Kidney epithelial cell (primary cell): ENCODE measurements at regions not wholly inside any gene's neighbourhood (a gene's known extent, or its start where the extent isn't known, plus 50 kb on each side); places are given as distances from the start of the nearest gene placed in this dataset.

ENCODE experiments used
- DNase-seq: peaks from one replicate; pipeline ENCODE4 v3.0.0-alpha.2; 2010; ENCODE audit warnings: low read depth
- H3K27me3 ChIP-seq: 2 replicates; pipeline ENCODE4 v1.6.0; 2011; ENCODE audit warnings: low read length; ENCODE audit not compliant: control insufficient read depth, insufficient read depth
- H3K36me3 ChIP-seq: 2 replicates; pipeline ENCODE4 v1.5.1; 2011; ENCODE audit warnings: low read length; ENCODE audit not compliant: control insufficient read depth, insufficient read depth
- H3K4me3 ChIP-seq: 2 replicates; pipeline ENCODE4 v1.5.1; 2011; ENCODE audit warnings: low read depth, mild to moderate bottlenecking, control low read depth, low read length
- TF ChIP-seq, protein P1 (sequence below): IDR thresholded peaks from 2 replicates; pipeline ENCODE4 v1.5.1; 2011; ENCODE audit warnings: mild to moderate bottlenecking, moderate library complexity, low read length, control low read depth, inconsistent platforms; ENCODE audit not compliant: insufficient read depth, poor library complexity, severe bottlenecking

- TF ChIP-seq, protein P1, sequence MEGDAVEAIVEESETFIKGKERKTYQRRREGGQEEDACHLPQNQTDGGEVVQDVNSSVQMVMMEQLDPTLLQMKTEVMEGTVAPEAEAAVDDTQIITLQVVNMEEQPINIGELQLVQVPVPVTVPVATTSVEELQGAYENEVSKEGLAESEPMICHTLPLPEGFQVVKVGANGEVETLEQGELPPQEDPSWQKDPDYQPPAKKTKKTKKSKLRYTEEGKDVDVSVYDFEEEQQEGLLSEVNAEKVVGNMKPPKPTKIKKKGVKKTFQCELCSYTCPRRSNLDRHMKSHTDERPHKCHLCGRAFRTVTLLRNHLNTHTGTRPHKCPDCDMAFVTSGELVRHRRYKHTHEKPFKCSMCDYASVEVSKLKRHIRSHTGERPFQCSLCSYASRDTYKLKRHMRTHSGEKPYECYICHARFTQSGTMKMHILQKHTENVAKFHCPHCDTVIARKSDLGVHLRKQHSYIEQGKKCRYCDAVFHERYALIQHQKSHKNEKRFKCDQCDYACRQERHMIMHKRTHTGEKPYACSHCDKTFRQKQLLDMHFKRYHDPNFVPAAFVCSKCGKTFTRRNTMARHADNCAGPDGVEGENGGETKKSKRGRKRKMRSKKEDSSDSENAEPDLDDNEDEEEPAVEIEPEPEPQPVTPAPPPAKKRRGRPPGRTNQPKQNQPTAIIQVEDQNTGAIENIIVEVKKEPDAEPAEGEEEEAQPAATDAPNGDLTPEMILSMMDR = no peak
- Histone ChIP-seq H3K27me3 (no peaks in the 10 kb centered on the region), H3K36me3 (no peaks in the 10 kb centered on the region), H3K4me3 (no peak overlapping the region)
- no peak for DNase-seq
These were observed 204.7 kb upstream of the CTNNB1 start for GRCh38 chr3:40994611-40995010.

- Histone ChIP-seq H3K27me3 (no peaks in the 10 kb centered on the region), H3K4me3 (no peak overlapping the region), H3K36me3 (no peaks in the 10 kb centered on the region)
- no peak for DNase-seq
- TF ChIP-seq, protein P1 = no peak
These were observed 204.0 kb upstream of the CTNNB1 start for GRCh38 chr3:40995271-40995670.

DNA sequence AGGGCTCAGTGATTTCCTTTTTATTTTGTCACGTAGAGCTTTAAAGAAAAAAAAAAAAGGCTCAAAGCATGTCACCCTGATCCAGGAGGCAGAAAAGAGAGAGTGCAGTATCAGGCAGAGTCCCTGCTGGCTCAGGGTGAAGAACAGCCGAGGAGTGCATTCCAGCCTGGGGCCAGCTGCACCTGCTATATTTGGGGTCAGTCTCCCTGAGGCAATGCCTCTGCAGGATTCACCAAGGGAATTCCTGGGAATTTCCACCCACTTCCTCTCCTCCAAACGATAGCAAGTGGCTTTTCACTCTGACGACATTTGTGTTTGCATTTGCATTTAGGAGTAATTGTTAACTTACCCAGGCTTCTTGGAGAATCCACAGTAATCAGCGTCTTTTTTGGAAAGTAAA, 202.9 kb upstream of the CTNNB1 start:
- Histone ChIP-seq H3K27me3 (no peaks in the 10 kb centered on the region), H3K4me3 (no peak overlapping the region), H3K36me3 (no peaks in the 10 kb centered on the region)
- TF ChIP-seq, protein P1 = no peak
- no peak for DNase-seq

DNA sequence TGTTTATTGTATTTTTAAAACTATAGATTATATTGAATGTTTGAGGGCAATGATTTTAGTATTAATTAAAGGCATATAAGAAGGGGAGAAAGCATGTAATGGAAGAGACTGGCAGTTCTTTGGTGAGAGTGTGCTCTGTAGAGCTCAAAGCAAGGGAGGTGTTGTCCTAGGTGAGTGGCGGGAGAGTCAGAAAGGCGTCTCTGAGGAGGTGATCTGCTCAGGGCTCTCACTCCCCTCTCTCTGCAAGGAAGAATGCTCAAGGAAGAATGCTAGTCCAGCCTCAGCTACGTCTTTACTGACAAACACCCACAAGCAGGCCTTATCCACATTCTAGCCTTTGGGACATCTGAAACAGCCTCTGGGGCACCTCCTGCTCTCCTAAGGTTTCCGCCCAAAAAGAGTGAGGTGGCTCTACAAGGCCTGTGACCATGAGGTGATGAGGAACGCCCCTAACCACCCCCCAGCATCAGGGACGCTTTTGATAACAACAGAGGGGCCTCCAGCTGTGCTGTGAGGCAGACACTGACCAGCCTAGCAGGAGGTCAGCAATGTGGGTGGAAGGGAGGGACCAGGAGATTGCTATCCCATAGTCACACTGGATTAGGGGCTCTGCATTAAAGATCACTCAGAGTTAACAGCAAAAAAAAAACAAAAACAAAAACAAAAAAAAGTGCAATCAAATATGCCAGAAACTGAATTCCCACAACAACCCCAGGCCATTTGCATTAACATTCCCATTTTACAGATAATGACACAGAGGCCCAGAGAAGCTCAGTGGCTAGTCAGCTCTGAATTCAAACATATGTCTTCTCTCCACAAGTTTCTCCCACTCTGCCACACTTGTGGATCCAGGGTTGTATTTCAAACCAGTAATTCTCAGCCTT, 202.2 kb upstream of the CTNNB1 start:
- DNase-seq = no peak
- TF ChIP-seq, protein P1 = no peak
- Histone ChIP-seq H3K27me3 (no peaks in the 10 kb centered on the region), H3K36me3 (no peaks in the 10 kb centered on the region), H3K4me3 (no peak overlapping the region)

DNA sequence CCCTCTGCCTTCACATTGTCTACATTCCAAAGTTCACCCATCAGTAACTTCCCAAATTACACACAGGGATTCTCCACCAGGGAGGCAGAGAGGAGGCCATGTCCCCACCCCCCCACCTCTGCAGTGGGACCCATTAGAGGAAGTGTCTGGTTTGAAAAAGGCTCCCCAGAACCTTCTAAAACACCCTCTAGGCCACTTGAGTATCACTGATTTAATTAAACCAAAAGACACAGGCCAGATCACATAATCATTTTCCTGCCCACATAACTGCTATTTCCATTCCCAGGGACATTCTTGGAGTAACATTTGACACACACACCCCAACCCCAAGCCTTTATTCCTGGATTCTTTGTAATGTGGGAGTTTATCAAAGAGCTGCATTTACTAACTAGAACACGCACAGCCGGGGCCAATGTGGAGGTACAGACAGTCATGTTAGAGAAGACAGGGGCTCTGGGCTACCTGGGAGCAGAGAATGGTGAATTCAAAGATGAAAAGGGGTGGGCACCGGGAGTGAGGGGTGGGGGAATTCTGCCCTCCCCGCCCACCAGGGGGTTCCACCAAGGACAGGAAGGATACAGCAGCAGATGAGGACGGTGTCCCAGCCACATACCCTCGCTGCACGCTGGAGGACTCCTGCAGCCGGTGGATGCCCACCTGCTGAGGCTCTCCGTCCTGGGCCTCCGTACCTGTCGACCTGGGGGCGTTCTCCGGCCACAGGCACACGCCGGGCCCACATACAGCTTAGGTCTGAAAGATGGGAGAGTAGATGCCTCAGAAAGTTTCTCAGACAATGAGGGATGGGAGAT, 201.4 kb upstream of the CTNNB1 start:
- TF ChIP-seq, protein P1 = no peak
- H3K27me3 ChIP-seq = no peaks in the 10 kb centered on the region
- H3K36me3 ChIP-seq = no peaks in the 10 kb centered on the region
- no peak overlapping the region for H3K4me3 ChIP-seq
- no peak for DNase-seq
